ENCODE measurements at regions not wholly inside any gene's neighbourhood (a gene's known extent, or its start where the extent isn't known, plus 50 kb on each side); places are given as distances from the start of the nearest gene placed in this dataset.

GRCh38 chr3:163812006-163812405 is 1266.3 kb downstream of the SI start:
- no peaks in the 10 kb centered on the region for H3K4me1 ChIP-seq (ENCODE audit: control insufficient read depth, extremely low read depth, insufficient read depth, low read length)
- dilution Hi-C loops (cut with MboI; ENCODE audit: extremely low pct_ligation_motif_present, low sequenced_read_pairs) = no loop called here
- H3K9me3 ChIP-seq (replicated peaks; ENCODE audit: control insufficient read depth, insufficient read depth, low read length) = peaks cover 2% of the 10 kb centered on the region
- no peaks in the 10 kb centered on the region for H3K9me1 ChIP-seq (replicated peaks; ENCODE audit: control insufficient read depth, extremely low read depth, insufficient read depth, low read length)
- H3K36me3 ChIP-seq (ENCODE audit: control insufficient read depth in 2 of 2, extremely low read depth in 1 of 2, insufficient read depth in 2 of 2, low read length in 2 of 2) = no peaks in the 10 kb centered on the region
- H3K79me2 ChIP-seq (ENCODE audit: control insufficient read depth, insufficient read depth, low read length) = no peaks in the 10 kb centered on the region
- DNase-seq (ENCODE audit: low read depth, low spot score) (no peak), FAIRE-seq (no peak)
- H3K27me3 ChIP-seq (ENCODE audit: control insufficient read depth in 2 of 2, insufficient read depth in 2 of 2, low read length in 2 of 2) = no peaks in the 10 kb centered on the region
- H3K4me3 ChIP-seq (replicated peaks in 1 of 3; ENCODE audit: insufficient read depth in 1 of 3, low read depth in 1 of 3, low read length in 3 of 3) = no peak overlapping the region
- ChIA-PET POLR2A (no interaction called here), CTCF (no interaction called here)
- no TSS peak for BruUV-seq (replicated peaks)
- H2AFZ ChIP-seq (ENCODE audit: low read depth, low read length) = no peak overlapping the region
- no peak overlapping the region for H3K4me2 ChIP-seq (ENCODE audit: insufficient read depth, low read length)
- no peak overlapping the region for H3K9ac ChIP-seq (replicated peaks; ENCODE audit: extremely low read depth, insufficient read depth, low read length)
- intact Hi-C loops (cut with micrococcal nuclease) = no loop called here
- H3K27ac ChIP-seq (ENCODE audit: insufficient read depth, low read depth, low read length) = no peak overlapping the region
- no peaks in the 10 kb centered on the region for H4K20me1 ChIP-seq (replicated peaks; ENCODE audit: control insufficient read depth, extremely low read depth, insufficient read depth, low read length)
- TF ChIP-seq POLR2AphosphoS5 (IDR thresholded peaks at IDR 0.05; ENCODE audit: insufficient read depth, low read depth, low read length) (no peak), GATA2 (IDR thresholded peaks at IDR 0.05; ENCODE audit: insufficient read depth, insufficient read length, low read depth, low read length) (no peak), JUN (IDR thresholded peaks at IDR 0.05; ENCODE audit: borderline replicate concordance, insufficient read depth, insufficient read length, low read depth) (no peak), POLR2A (IDR thresholded peaks at IDR 0.05; ENCODE audit: low read depth, low read length) (no peak), MYC (IDR thresholded peaks at IDR 0.05; ENCODE audit: low read depth, low read length) (no peak), EZH2 (IDR thresholded peaks at IDR 0.05; ENCODE audit: borderline replicate concordance, low read depth, low read length, severe bottlenecking) (no peak), CTCF (IDR thresholded peaks at IDR 0.05; ENCODE audit: extremely low read depth in 1 of 2, insufficient read depth in 1 of 2, low read depth in 1 of 2, low read length in 2 of 2) (no peak), FOS (IDR thresholded peaks at IDR 0.05; ENCODE audit: borderline replicate concordance, insufficient read depth, low read length) (no peak)
- TF ChIP-seq, protein P1, sequence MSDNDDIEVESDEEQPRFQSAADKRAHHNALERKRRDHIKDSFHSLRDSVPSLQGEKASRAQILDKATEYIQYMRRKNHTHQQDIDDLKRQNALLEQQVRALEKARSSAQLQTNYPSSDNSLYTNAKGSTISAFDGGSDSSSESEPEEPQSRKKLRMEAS (IDR thresholded peaks at IDR 0.05; ENCODE audit: insufficient read depth, insufficient read length) = no peak

Data from endothelial cell of umbilical vein (primary cell).